CD4-positive, alpha-beta T cell treated with Interleukin-6 for 4 hours (primary cell): ENCODE measurements at regions not wholly inside any gene's neighbourhood (a gene's known extent, or its start where the extent isn't known, plus 50 kb on each side); places are given as distances from the start of the nearest gene placed in this dataset.

ENCODE experiments used
- DNase-seq: peaks from one replicate; pipeline ENCODE4 v3.0.0-alpha.2; 2020; ENCODE audit warnings: mixed read lengths

GRCh38 chr3:10743366-10744097 is 72.5 kb upstream of the SLC6A11 start:
- no peak for DNase-seq

- DNase-seq, result no peak
Observed at GRCh38 chr3:10744098-10744465, 71.9 kb upstream of the SLC6A11 start.

- no peak for DNase-seq
Observed at GRCh38 chr3:10745392-10745791, 70.6 kb upstream of the SLC6A11 start.

- no peak for DNase-seq
Observed at GRCh38 chr3:10746001-10746400, 70.0 kb upstream of the SLC6A11 start.

- no peak for DNase-seq
Observed at GRCh38 chr3:10746684-10747083, 69.3 kb upstream of the SLC6A11 start.

GRCh38 chr3:10747341-10747740 is 68.7 kb upstream of the SLC6A11 start:
- DNase-seq, result no peak

GRCh38 chr3:10748040-10748439 is 68.0 kb upstream of the SLC6A11 start:
- no peak for DNase-seq

- peak; percentile 13 for DNase-seq
Observed at GRCh38 chr3:10753964-10754363, 62.1 kb upstream of the SLC6A11 start.

- no peak for DNase-seq
Observed at GRCh38 chr3:10756546-10756945, 59.5 kb upstream of the SLC6A11 start.

GRCh38 chr3:10757021-10757820 is 58.8 kb upstream of the SLC6A11 start:
- no peak for DNase-seq

GRCh38 chr3:10757821-10758130 is 58.3 kb upstream of the SLC6A11 start:
- DNase-seq, result no peak

- peak; percentile 34 for DNase-seq
Observed at GRCh38 chr3:10758304-10759037, 57.6 kb upstream of the SLC6A11 start.

- no peak for DNase-seq
Observed at GRCh38 chr3:10759495-10759894, 56.5 kb upstream of the SLC6A11 start.

- no peak for DNase-seq
Observed at GRCh38 chr3:10760199-10760598, 55.8 kb upstream of the SLC6A11 start.

- DNase-seq, result no peak
Observed at GRCh38 chr3:10761583-10761982, 54.4 kb upstream of the SLC6A11 start.

GRCh38 chr3:10762116-10762515 is 53.9 kb upstream of the SLC6A11 start:
- no peak for DNase-seq

- DNase-seq, result no peak
Observed at GRCh38 chr3:10762611-10763247, 53.3 kb upstream of the SLC6A11 start.

- DNase-seq, result no peak
Observed at GRCh38 chr3:10763248-10763620, 52.8 kb upstream of the SLC6A11 start.

GRCh38 chr3:10763817-10764258 is 52.2 kb upstream of the SLC6A11 start:
- no peak for DNase-seq

GRCh38 chr3:10764259-10765051 is 51.6 kb upstream of the SLC6A11 start:
- no peak for DNase-seq

- no peak for DNase-seq
Observed at GRCh38 chr3:10766049-10766705, 49.9 kb upstream of the SLC6A11 start.
